Caco-2 (cell line): ENCODE measurements at regions not wholly inside any gene's neighbourhood (a gene's known extent, or its start where the extent isn't known, plus 50 kb on each side); places are given as distances from the start of the nearest gene placed in this dataset.

Experiments
- BruUV-seq: library from RNA; stranded (reverse); fragments of 400-500 nt; replicated peaks from 2 replicates; lab custom pipeline; 2021; lab: Mats Ljungman, UMichigan
- CTCF ChIA-PET: fragments of 300-600 bp; sonication (Branson Sonifier 250); formaldehyde crosslinking; loops from one replicate; lab custom pipeline; 2022; ENCODE audit warnings: antibody characterized with exemption; lab: Charles Lee
- POLR2A ChIA-PET: fragments of 300-600 bp; sonication (Branson Sonifier 250); formaldehyde crosslinking; loops from one replicate; lab custom pipeline; 2022; ENCODE audit warnings: antibody characterized with exemption; lab: Charles Lee
- DNase-seq, 2 experiments: peaks; one replicate each; pipeline versions ENCODE4 v3.0.0 to v3.0.0-alpha.2; 2020 to 2022
- H3K27me3 ChIP-seq: replicated peaks from 2 replicates; pipeline ENCODE4 v1.6.0; 2011; ENCODE audit warnings: low read length; ENCODE audit not compliant: control insufficient read depth, insufficient read depth
- H3K36me3 ChIP-seq: 2 replicates; pipeline ENCODE4 v1.5.1; 2011; ENCODE audit warnings: low read length; ENCODE audit not compliant: control insufficient read depth, insufficient read depth
- H3K4me1 ChIP-seq: fragments of 250-450 bp; sonication (Bioruptor Pico); 2 replicates; pipeline ENCODE4 v1.5.1; 2020; ENCODE audit warnings: mild to moderate bottlenecking
- H3K4me3 ChIP-seq: 2 replicates; pipeline ENCODE4 v1.5.1; 2011; ENCODE audit warnings: low read depth, mild to moderate bottlenecking, control low read depth, low read length
- H3K9me3 ChIP-seq: fragments of 250-450 bp; sonication (Bioruptor Pico); 2 replicates; pipeline ENCODE4 v1.5.1; 2020; ENCODE audit warnings: mild to moderate bottlenecking, moderate library complexity
- H3K27ac Mint-ChIP-seq: one replicate; pipeline ENCODE4 v1.8.0; 2022; ENCODE audit warnings: mixed read lengths; ENCODE audit not compliant: unreplicated experiment
- H3K27me3 Mint-ChIP-seq: one replicate; pipeline ENCODE4 v1.8.0; 2022; ENCODE audit warnings: mixed read lengths; ENCODE audit not compliant: insufficient read depth, unreplicated experiment
- H3K36me3 Mint-ChIP-seq: one replicate; pipeline ENCODE4 v1.8.0; 2022; ENCODE audit warnings: mild to moderate bottlenecking, mixed read lengths; ENCODE audit not compliant: insufficient read depth, unreplicated experiment
- H3K4me1 Mint-ChIP-seq: one replicate; pipeline ENCODE4 v1.8.0; 2022; ENCODE audit warnings: low read depth, mixed read lengths; ENCODE audit not compliant: unreplicated experiment
- H3K4me3 Mint-ChIP-seq: one replicate; pipeline ENCODE4 v1.8.0; 2022; ENCODE audit warnings: mild to moderate bottlenecking, moderate library complexity, mixed read lengths; ENCODE audit not compliant: unreplicated experiment
- H3K9me3 Mint-ChIP-seq: one replicate; pipeline ENCODE4 v1.8.0; 2022; ENCODE audit warnings: mixed read lengths; ENCODE audit not compliant: unreplicated experiment
- intact Hi-C: fragments of 100-400 bp; cut with micrococcal nuclease; formaldehyde crosslinking; loops from one replicate; pipeline ENCODE4 v1.10.0; 2022; ENCODE audit not compliant: unreplicated experiment
- TF ChIP-seq, protein P1 (sequence below), 2 experiments: fragments of 200-600 bp in 1 of 2; IDR thresholded peaks; 1 replicate in 1 of 2; 2 replicates in 1 of 2; pipeline versions ENCODE4 v1.5.1 to v1.8.0; 2011 to 2022; ENCODE audit warnings: antibody characterized with exemption in 1 of 2, control low read depth in 1 of 2, inconsistent platforms in 1 of 2, low read depth in 1 of 2, low read length in 1 of 2, mild to moderate bottlenecking in 1 of 2, moderate library complexity in 1 of 2; ENCODE audit not compliant: insufficient read depth in 1 of 2, severe bottlenecking in 1 of 2, unreplicated experiment in 1 of 2

DNA sequence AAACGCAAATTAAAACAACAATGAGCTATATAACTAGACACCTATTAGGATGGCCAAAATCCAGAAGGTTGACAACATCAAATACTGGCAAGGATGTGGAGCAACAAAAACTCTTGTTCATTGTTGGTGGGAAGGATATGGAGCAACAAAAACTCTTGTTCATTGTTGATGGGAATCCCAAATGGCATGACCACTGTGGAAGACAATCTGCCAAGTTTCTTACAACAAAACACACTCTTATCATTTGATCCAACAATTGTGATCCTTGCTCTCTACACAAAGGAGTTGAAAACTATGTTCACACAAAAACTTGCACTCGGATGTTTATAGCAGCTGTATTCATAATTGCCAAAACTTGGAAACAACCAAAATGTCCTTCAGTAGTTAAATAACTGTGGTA lies 61.8 kb upstream of the LAMA2 start:
- Mint-ChIP-seq H3K36me3 (no peaks in the 10 kb centered on the region), H3K4me3 (no peak overlapping the region), H3K27ac (no peak overlapping the region), H3K4me1 (no peaks in the 10 kb centered on the region), H3K27me3 (peaks cover 18% of the 10 kb centered on the region), H3K9me3 (no peaks in the 10 kb centered on the region)
- ChIA-PET POLR2A (no interaction called here), CTCF (no interaction called here)
- no peaks in the 10 kb centered on the region for H3K4me1 ChIP-seq
- no peaks in the 10 kb centered on the region for H3K36me3 ChIP-seq
- no peak for DNase-seq
- no peaks in the 10 kb centered on the region for H3K27me3 ChIP-seq
- TF ChIP-seq, protein P1, sequence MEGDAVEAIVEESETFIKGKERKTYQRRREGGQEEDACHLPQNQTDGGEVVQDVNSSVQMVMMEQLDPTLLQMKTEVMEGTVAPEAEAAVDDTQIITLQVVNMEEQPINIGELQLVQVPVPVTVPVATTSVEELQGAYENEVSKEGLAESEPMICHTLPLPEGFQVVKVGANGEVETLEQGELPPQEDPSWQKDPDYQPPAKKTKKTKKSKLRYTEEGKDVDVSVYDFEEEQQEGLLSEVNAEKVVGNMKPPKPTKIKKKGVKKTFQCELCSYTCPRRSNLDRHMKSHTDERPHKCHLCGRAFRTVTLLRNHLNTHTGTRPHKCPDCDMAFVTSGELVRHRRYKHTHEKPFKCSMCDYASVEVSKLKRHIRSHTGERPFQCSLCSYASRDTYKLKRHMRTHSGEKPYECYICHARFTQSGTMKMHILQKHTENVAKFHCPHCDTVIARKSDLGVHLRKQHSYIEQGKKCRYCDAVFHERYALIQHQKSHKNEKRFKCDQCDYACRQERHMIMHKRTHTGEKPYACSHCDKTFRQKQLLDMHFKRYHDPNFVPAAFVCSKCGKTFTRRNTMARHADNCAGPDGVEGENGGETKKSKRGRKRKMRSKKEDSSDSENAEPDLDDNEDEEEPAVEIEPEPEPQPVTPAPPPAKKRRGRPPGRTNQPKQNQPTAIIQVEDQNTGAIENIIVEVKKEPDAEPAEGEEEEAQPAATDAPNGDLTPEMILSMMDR (IDR thresholded peaks at IDR 0.05; ENCODE audit: insufficient read depth in 1 of 2, low read depth in 1 of 2, low read length in 1 of 2, severe bottlenecking in 1 of 2, unreplicated experiment in 1 of 2) = no peak
- intact Hi-C loops = no loop called here
- H3K9me3 ChIP-seq = no peaks in the 10 kb centered on the region
- no TSS peak for BruUV-seq
- no peak overlapping the region for H3K4me3 ChIP-seq

DNA sequence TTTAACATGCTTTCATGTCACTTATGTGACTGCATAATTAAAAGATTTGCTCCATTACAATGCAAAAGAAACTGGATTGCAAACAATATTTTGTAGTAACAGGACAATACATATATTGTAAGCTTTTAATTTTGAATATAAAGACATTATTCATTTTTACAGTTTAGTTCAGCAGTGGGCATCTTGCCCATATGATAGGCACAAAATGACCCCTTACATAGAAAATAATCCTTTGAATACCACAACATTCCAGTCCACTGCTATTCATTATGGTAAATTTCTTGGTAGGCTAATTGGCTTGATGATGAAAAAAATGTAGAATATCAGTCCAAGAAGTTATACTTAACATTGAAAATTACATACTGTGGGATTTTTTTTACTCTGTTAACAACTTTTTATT lies 74.1 kb upstream of the LAMA2 start:
- Mint-ChIP-seq H3K27me3 (peaks cover 7% of the 10 kb centered on the region), H3K9me3 (no peaks in the 10 kb centered on the region), H3K4me1 (no peaks in the 10 kb centered on the region), H3K4me3 (no peak overlapping the region), H3K27ac (no peak overlapping the region), H3K36me3 (no peaks in the 10 kb centered on the region)
- H3K27me3 ChIP-seq = no peaks in the 10 kb centered on the region
- DNase-seq = no peak
- no peak overlapping the region for H3K4me3 ChIP-seq
- no peaks in the 10 kb centered on the region for H3K4me1 ChIP-seq
- H3K9me3 ChIP-seq = no peaks in the 10 kb centered on the region
- H3K36me3 ChIP-seq = no peaks in the 10 kb centered on the region
- ChIA-PET POLR2A (no interaction called here), CTCF (no interaction called here)
- intact Hi-C loops = no loop called here
- no TSS peak for BruUV-seq
- TF ChIP-seq, protein P1 (IDR thresholded peaks at IDR 0.05; ENCODE audit: insufficient read depth in 1 of 2, low read depth in 1 of 2, low read length in 1 of 2, severe bottlenecking in 1 of 2, unreplicated experiment in 1 of 2) = no peak

DNA sequence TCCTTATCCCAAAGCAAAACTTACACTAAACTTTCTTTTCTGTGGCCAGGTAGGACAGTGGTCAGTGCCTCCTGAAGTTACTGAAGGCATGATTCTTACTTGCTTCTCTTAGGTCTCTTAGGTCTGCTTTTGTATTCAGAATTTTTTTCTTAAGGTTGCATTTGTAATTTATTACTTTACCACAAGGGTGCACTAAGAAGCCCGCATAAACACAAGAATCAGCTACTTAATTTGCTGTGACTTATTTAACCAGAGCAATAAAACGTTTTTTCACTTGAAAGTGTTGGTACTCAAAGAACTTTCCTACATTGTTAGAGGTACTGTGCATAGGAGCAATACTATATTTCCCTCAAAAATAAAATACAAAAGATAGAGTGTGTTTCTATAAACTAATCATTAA lies 75.4 kb upstream of the LAMA2 start:
- no TSS peak for BruUV-seq
- Histone ChIP-seq H3K4me1 (no peaks in the 10 kb centered on the region), H3K9me3 (no peaks in the 10 kb centered on the region), H3K27me3 (no peaks in the 10 kb centered on the region), H3K4me3 (no peak overlapping the region), H3K36me3 (no peaks in the 10 kb centered on the region)
- no peaks in the 10 kb centered on the region for H3K9me3 Mint-ChIP-seq
- peaks cover 8% of the 10 kb centered on the region for H3K27me3 Mint-ChIP-seq
- no peak overlapping the region for H3K27ac Mint-ChIP-seq
- ChIA-PET POLR2A (no interaction called here), CTCF (interaction anchor here (1.0 kb wide), 1 partner anchor 445 kb away, joined by 4 read pairs; no protein-coding TSS in a partner anchor)
- DNase-seq = peak in 1 of 2 experiments; percentile 4
- TF ChIP-seq, protein P1 (IDR thresholded peaks at IDR 0.05; ENCODE audit: insufficient read depth in 1 of 2, low read depth in 1 of 2, low read length in 1 of 2, severe bottlenecking in 1 of 2, unreplicated experiment in 1 of 2) = peak; percentile 29 to 51
- intact Hi-C loops = loop anchor here (1.0 kb wide), 2 partner anchors 445 to 563 kb away; no protein-coding TSS in a partner anchor
- no peak overlapping the region for H3K4me3 Mint-ChIP-seq
- H3K36me3 Mint-ChIP-seq = no peaks in the 10 kb centered on the region
- no peaks in the 10 kb centered on the region for H3K4me1 Mint-ChIP-seq
